DOHH2 (cell line): ENCODE measurements at regions not wholly inside any gene's neighbourhood (a gene's known extent, or its start where the extent isn't known, plus 50 kb on each side); places are given as distances from the start of the nearest gene placed in this dataset.

Source experiments
- H3F3A ChIP-seq: fragments of 200-600 bp; sonication (generic), shearing (Covaris generic); 2 replicates; pipeline ENCODE4 v1.6.0; 2016; ENCODE audit warnings: antibody characterized with exemption, mild to moderate bottlenecking; ENCODE audit not compliant: control insufficient read depth, insufficient read depth
- H3K27ac ChIP-seq: fragments of 200-600 bp; sonication (generic); 2 replicates; pipeline ENCODE4 v1.5.1; 2014; ENCODE audit warnings: low read depth, mild to moderate bottlenecking, low read length, moderate library complexity
- H3K27me3 ChIP-seq: fragments of 200-600 bp; sonication (generic); 2 replicates; pipeline ENCODE4 v1.6.1; 2014; ENCODE audit warnings: mild to moderate bottlenecking, low read length, mixed read lengths; ENCODE audit not compliant: control insufficient read depth
- H3K36me3 ChIP-seq: fragments of 200-600 bp; sonication (generic); 2 replicates; pipeline ENCODE4 v1.6.1; 2014; ENCODE audit warnings: mild to moderate bottlenecking, low read length, moderate library complexity, mixed read lengths; ENCODE audit not compliant: control insufficient read depth
- H3K4me1 ChIP-seq: fragments of 200-600 bp; sonication (generic); 2 replicates; pipeline ENCODE4 v1.6.1; 2014; ENCODE audit warnings: mild to moderate bottlenecking, low read length, mixed read lengths; ENCODE audit not compliant: control insufficient read depth
- H3K4me2 ChIP-seq: fragments of 200-600 bp; sonication (generic); 2 replicates; pipeline ENCODE4 v1.6.0; 2014; ENCODE audit warnings: mild to moderate bottlenecking, low read length, moderate library complexity
- H3K4me3 ChIP-seq: fragments of 200-600 bp; sonication (generic); 2 replicates; pipeline ENCODE4 v1.5.1; 2014; ENCODE audit warnings: mild to moderate bottlenecking, low read length, mixed read lengths
- H3K79me2 ChIP-seq: fragments of 200-600 bp; sonication (generic); 2 replicates; pipeline ENCODE4 v1.6.1; 2014; ENCODE audit warnings: mild to moderate bottlenecking, low read length, mixed read lengths; ENCODE audit not compliant: control insufficient read depth
- H3K9me2 ChIP-seq: fragments of 200-600 bp; sonication (generic); replicated peaks from 2 replicates; pipeline ENCODE4 v1.6.1; 2014; ENCODE audit warnings: mild to moderate bottlenecking, low read length, mixed read lengths; ENCODE audit not compliant: control insufficient read depth
- H3K9me3 ChIP-seq: fragments of 200-600 bp; sonication (generic); 2 replicates; pipeline ENCODE4 v1.6.1; 2014; ENCODE audit warnings: antibody characterized with exemption, low read length, mixed read lengths; ENCODE audit not compliant: control insufficient read depth, insufficient read depth
- H4K20me1 ChIP-seq: fragments of 200-600 bp; sonication (generic); 2 replicates; pipeline ENCODE4 v1.6.0; 2014; ENCODE audit warnings: low read depth, mild to moderate bottlenecking, antibody characterized with exemption, low read length, moderate library complexity; ENCODE audit not compliant: control insufficient read depth, insufficient read depth
- EZH2phosphoT487 ChIP-seq: fragments of 200-600 bp; sonication (generic); IDR thresholded peaks from 2 replicates; pipeline ENCODE4 v1.6.1; 2017; ENCODE audit warnings: borderline replicate concordance, mild to moderate bottlenecking, antibody characterized with exemption, low read length, moderate library complexity, mixed read lengths
- TF ChIP-seq, protein P1 (sequence below): fragments of 200-600 bp; sonication (generic); IDR thresholded peaks from one replicate; pipeline ENCODE4 v1.5.1; 2014; ENCODE audit warnings: antibody characterized with exemption, mild to moderate bottlenecking, low read depth, low read length; ENCODE audit not compliant: poor library complexity, severe bottlenecking

DNA sequence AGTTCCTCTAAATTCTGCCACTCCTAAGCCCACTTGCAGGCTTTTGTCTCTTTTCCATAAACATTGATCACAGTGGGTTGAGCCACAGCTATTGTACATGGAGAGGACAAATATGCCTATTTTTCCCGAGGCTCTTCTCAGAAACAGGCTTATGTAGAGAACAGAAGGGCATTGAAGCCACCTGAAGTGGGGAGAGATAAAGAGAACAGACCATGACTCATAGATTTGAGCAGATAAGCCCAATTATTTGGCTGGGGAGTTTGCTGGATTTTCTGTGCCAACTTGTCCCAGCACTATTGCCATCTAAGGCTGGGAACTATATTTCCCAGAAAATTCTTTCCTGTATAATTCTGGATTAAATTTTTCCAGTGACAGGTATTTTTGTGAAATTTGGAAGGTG lies 446.1 kb upstream of the RPS6KA3 start:
- TF ChIP-seq, protein P1, sequence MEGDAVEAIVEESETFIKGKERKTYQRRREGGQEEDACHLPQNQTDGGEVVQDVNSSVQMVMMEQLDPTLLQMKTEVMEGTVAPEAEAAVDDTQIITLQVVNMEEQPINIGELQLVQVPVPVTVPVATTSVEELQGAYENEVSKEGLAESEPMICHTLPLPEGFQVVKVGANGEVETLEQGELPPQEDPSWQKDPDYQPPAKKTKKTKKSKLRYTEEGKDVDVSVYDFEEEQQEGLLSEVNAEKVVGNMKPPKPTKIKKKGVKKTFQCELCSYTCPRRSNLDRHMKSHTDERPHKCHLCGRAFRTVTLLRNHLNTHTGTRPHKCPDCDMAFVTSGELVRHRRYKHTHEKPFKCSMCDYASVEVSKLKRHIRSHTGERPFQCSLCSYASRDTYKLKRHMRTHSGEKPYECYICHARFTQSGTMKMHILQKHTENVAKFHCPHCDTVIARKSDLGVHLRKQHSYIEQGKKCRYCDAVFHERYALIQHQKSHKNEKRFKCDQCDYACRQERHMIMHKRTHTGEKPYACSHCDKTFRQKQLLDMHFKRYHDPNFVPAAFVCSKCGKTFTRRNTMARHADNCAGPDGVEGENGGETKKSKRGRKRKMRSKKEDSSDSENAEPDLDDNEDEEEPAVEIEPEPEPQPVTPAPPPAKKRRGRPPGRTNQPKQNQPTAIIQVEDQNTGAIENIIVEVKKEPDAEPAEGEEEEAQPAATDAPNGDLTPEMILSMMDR, result no peak
- TF ChIP-seq EZH2phosphoT487, result no peak
- no peak overlapping the region for H3K4me2 ChIP-seq
- no peaks in the 10 kb centered on the region for H3F3A ChIP-seq
- H3K27me3 ChIP-seq, result no peaks in the 10 kb centered on the region
- H3K27ac ChIP-seq, result no peak overlapping the region
- H3K4me1 ChIP-seq, result no peaks in the 10 kb centered on the region
- no peaks in the 10 kb centered on the region for H3K79me2 ChIP-seq
- no peaks in the 10 kb centered on the region for H3K9me2 ChIP-seq
- H4K20me1 ChIP-seq, result no peaks in the 10 kb centered on the region
- no peaks in the 10 kb centered on the region for H3K9me3 ChIP-seq
- no peaks in the 10 kb centered on the region for H3K36me3 ChIP-seq
- no peak overlapping the region for H3K4me3 ChIP-seq

DNA sequence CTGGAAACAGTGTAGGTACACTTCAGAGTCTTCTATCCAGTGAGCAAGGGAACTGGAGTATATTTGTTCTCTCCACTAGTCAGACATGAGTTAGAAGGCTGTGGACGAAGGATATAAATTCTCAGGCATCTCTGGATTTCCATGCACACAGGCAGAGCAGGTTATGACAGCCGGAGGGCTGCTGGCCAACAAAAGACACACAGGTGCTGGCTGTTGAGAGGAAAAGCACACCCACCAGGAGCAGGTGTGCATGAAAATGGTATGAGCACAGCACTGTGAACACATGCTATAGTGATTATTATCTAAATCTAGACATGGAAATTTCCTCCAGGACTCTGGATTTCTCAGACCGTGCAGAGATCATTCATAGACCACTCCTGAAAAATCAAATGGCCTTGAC lies 444.7 kb upstream of the RPS6KA3 start:
- no peaks in the 10 kb centered on the region for H3K4me1 ChIP-seq
- no peaks in the 10 kb centered on the region for H3F3A ChIP-seq
- H3K4me3 ChIP-seq, result no peak overlapping the region
- H3K9me3 ChIP-seq, result no peaks in the 10 kb centered on the region
- H4K20me1 ChIP-seq, result no peaks in the 10 kb centered on the region
- no peaks in the 10 kb centered on the region for H3K79me2 ChIP-seq
- no peaks in the 10 kb centered on the region for H3K36me3 ChIP-seq
- no peak overlapping the region for H3K4me2 ChIP-seq
- no peaks in the 10 kb centered on the region for H3K27me3 ChIP-seq
- no peaks in the 10 kb centered on the region for H3K9me2 ChIP-seq
- no peak for TF ChIP-seq EZH2phosphoT487
- TF ChIP-seq, protein P1, result no peak
- H3K27ac ChIP-seq, result no peak overlapping the region

DNA sequence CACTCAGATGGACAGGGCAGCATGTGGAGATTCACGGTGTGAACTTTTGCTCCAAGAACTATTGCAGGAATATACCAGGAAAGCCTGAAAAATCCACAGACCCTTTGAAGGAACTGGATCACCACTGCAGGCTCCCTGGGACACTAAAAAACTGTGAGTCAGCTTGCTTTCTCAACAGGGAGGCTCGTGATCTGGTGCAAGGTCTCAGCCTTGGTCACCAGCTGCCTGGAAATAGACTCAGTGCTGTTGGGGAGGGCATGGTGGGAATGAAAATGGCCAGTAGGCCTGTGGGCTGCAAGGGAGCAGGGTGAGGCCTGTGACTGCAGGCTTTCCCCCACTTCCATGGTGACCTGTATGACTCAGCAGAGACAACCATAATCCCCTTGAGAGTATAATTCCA lies 426.4 kb upstream of the RPS6KA3 start:
- Histone ChIP-seq H3K36me3 (no peaks in the 10 kb centered on the region), H3K27me3 (no peaks in the 10 kb centered on the region), H3K9me2 (no peaks in the 10 kb centered on the region), H3K9me3 (no peaks in the 10 kb centered on the region), H3K4me3 (no peak overlapping the region), H3K79me2 (no peaks in the 10 kb centered on the region), H4K20me1 (no peaks in the 10 kb centered on the region), H3K4me2 (no peak overlapping the region), H3K27ac (no peak overlapping the region), H3F3A (no peaks in the 10 kb centered on the region), H3K4me1 (no peaks in the 10 kb centered on the region)
- TF ChIP-seq, protein P1, result no peak
- TF ChIP-seq EZH2phosphoT487, result no peak

DNA sequence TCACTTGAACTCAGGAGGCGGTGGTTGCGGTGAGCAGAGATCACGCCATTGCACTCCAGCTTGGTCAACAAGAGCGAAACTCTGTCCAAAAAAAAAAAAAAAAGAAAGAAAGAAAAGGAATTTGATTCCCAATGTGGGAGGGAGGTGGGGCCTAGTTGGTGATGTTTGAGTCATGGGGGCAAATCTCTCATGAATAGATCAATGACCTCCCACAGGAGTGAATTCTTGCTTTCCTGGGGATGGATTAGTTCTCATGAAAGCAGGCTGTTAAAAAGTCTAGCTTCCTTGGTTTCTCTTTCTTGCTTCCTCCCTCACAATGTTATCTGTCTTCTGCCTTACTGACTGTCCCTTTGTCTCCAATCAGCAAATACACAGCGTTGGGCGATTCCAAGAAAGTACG lies 419.5 kb upstream of the RPS6KA3 start:
- Histone ChIP-seq H3K4me3 (no peak overlapping the region), H3K27me3 (no peaks in the 10 kb centered on the region), H3F3A (no peaks in the 10 kb centered on the region), H4K20me1 (no peaks in the 10 kb centered on the region), H3K36me3 (no peaks in the 10 kb centered on the region), H3K79me2 (no peaks in the 10 kb centered on the region), H3K27ac (no peak overlapping the region), H3K4me2 (no peak overlapping the region), H3K9me3 (no peaks in the 10 kb centered on the region), H3K4me1 (no peaks in the 10 kb centered on the region), H3K9me2 (no peaks in the 10 kb centered on the region)
- TF ChIP-seq EZH2phosphoT487, result no peak
- TF ChIP-seq, protein P1, result no peak
